Sigmoid colon (tissue), 6 donors: ENCODE measurements at regions not wholly inside any gene's neighbourhood (a gene's known extent, or its start where the extent isn't known, plus 50 kb on each side); places are given as distances from the start of the nearest gene placed in this dataset.

ENCODE experiments used
- DNase-seq: peaks from one replicate; pipeline ENCODE4 v3.0.0-alpha.2; 2019
- H3K27ac ChIP-seq, 4 donors: fragments of 200-600 bp; sonication (generic); one replicate each; pipeline ENCODE4 v1.5.1; 2016 to 2019; ENCODE audit warnings: mild to moderate bottlenecking in 1 of 4
- H3K27me3 ChIP-seq, 3 donors: fragments of 200-600 bp; sonication (generic); one replicate each; pipeline ENCODE4 v1.5.1; 2019; ENCODE audit warnings: mild to moderate bottlenecking in 1 of 3
- H3K36me3 ChIP-seq, 4 donors: fragments of 200-600 bp; sonication (generic); one replicate each; pipeline ENCODE4 v1.5.1; 2016 to 2019
- H3K4me1 ChIP-seq, 4 donors: fragments of 200-600 bp; sonication (generic); one replicate each; pipeline ENCODE4 v1.5.1; 2017 to 2019
- H3K4me3 ChIP-seq, 4 donors: fragments of 200-600 bp; sonication (generic); one replicate each; pipeline ENCODE4 v1.5.1; 2017 to 2019; ENCODE audit warnings: mild to moderate bottlenecking in 2 of 4, moderate library complexity in 1 of 4
- H3K9me3 ChIP-seq, 4 donors: fragments of 200-600 bp in 3 of 4; sonication (generic) in 3 of 4; one replicate each; pipeline versions ENCODE4 v1.5.1 to v1.6.1; 2013 to 2019
- CTCF ChIP-seq, 4 experiments: fragments of 450-650 bp in 3 of 4; fragments of 200-600 bp in 1 of 4; IDR thresholded peaks; one replicate each; pipeline ENCODE4 v1.5.1; 2016 to 2019; ENCODE audit warnings: antibody characterized with exemption in 4 of 4, mild to moderate bottlenecking in 3 of 4, moderate library complexity in 2 of 4
- EP300 ChIP-seq, 4 donors: sonication (generic); formaldehyde crosslinking; IDR thresholded peaks; one replicate each; pipeline ENCODE4 v1.6.1; 2017; ENCODE audit warnings: antibody characterized with exemption in 4 of 4
- POLR2A ChIP-seq, 2 donors: fragments of 450-650 bp; IDR thresholded peaks; one replicate each; pipeline ENCODE4 v1.6.1; 2016; ENCODE audit warnings: antibody characterized with exemption in 2 of 2, mild to moderate bottlenecking in 2 of 2, moderate library complexity in 2 of 2
- POLR2AphosphoS5 ChIP-seq, 4 donors: sonication (generic); formaldehyde crosslinking; IDR thresholded peaks; one replicate each; pipeline ENCODE4 v1.6.1; 2017; ENCODE audit warnings: antibody characterized with exemption in 4 of 4
- WGBS, 2 donors: extraction: QIAGEN DNeasy Blood & Tissue Kit; methylation state at CpG; one replicate each; pipeline ENCODE4 v1.1.7; 2013; 5-methylcytosine and 5-hydroxymethylcytosine counted together
- intact Hi-C: fragments of 100-400 bp; cut with DNase I; formaldehyde crosslinking; loops from one replicate; pipeline ENCODE4 v1.15.1; 2023
- donor health status: healthy with polysubstance abuse.
- donor health status: healthy.

GRCh38 chr10:125455431-125455830, 227.5 kb downstream of the TEX36 start:
- intact Hi-C loops: no loop called here
- TF ChIP-seq CTCF (IDR thresholded peaks at IDR 0.05) (no peak), POLR2A (IDR thresholded peaks at IDR 0.05) (no peak), POLR2AphosphoS5 (IDR thresholded peaks at IDR 0.05) (no peak), EP300 (IDR thresholded peaks at IDR 0.05) (no peak)
- no peak for DNase-seq
- Histone ChIP-seq H3K4me1 (no peaks in the 10 kb centered on the region), H3K36me3 (no peaks in the 10 kb centered on the region), H3K27ac (no peak overlapping the region), H3K4me3 (no peak overlapping the region), H3K27me3 (no peaks in the 10 kb centered on the region), H3K9me3 (no peaks in the 10 kb centered on the region)
- WGBS, 2 donors: 66 to 67% methylated on average over 2 of the region's 2 CpGs

GRCh38 chr10:125451319-125451718, 231.6 kb downstream of the TEX36 start:
- TF ChIP-seq POLR2AphosphoS5 (IDR thresholded peaks at IDR 0.05): no peak
- no peak for TF ChIP-seq POLR2A (IDR thresholded peaks at IDR 0.05)
- no peak for TF ChIP-seq CTCF (IDR thresholded peaks at IDR 0.05)
- no peak for TF ChIP-seq EP300 (IDR thresholded peaks at IDR 0.05)
- Histone ChIP-seq H3K9me3 (no peaks in the 10 kb centered on the region), H3K27me3 (no peaks in the 10 kb centered on the region), H3K27ac (no peak overlapping the region), H3K4me1 (no peaks in the 10 kb centered on the region), H3K4me3 (no peak overlapping the region), H3K36me3 (no peaks in the 10 kb centered on the region)
- intact Hi-C loops: no loop called here
- no peak for DNase-seq
- 65 to 69% methylated on average over 10 of the region's 10 CpGs for WGBS, 2 donors

DNA sequence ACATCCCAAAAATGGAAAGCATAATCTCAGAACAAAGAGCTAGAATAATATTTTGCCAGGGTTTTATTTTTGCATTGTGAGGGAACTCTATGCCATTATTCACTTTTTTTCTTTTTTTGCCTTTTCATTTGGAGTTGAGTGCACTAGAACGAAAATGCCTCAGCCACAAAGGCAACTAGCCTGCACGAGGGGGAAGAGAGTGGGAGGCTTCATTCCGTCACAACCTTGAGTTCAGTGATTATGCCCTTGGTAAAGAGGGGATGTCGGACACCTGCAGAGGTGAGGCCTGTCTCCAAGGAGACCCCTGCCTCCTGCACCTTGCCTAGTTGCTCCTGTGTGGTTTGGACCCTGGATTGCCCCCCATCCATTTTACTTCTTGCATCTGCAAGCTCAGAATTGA, 232.7 kb downstream of the TEX36 start:
- no peak overlapping the region for H3K27ac ChIP-seq

GRCh38 chr10:125449571-125449970, 233.4 kb downstream of the TEX36 start:
- Histone ChIP-seq H3K4me3 (no peak overlapping the region), H3K4me1 (no peaks in the 10 kb centered on the region), H3K27me3 (no peaks in the 10 kb centered on the region), H3K27ac (no peak overlapping the region), H3K9me3 (no peaks in the 10 kb centered on the region), H3K36me3 (no peaks in the 10 kb centered on the region)
- 89 to 94% methylated on average over 9 of the region's 9 CpGs for WGBS, 2 donors
- intact Hi-C loops: no loop called here
- no peak for DNase-seq
- no peak for TF ChIP-seq POLR2A (IDR thresholded peaks at IDR 0.05)
- TF ChIP-seq POLR2AphosphoS5 (IDR thresholded peaks at IDR 0.05): no peak
- no peak for TF ChIP-seq CTCF (IDR thresholded peaks at IDR 0.05)
- TF ChIP-seq EP300 (IDR thresholded peaks at IDR 0.05): no peak

More for the DNA sequence above, 232.7 kb downstream of the TEX36 start:
- no peaks in the 10 kb centered on the region for H3K36me3 ChIP-seq
- intact Hi-C loops: no loop called here
- WGBS, 2 donors: 87 to 93% methylated on average over 4 of the region's 4 CpGs
- no peaks in the 10 kb centered on the region for H3K9me3 ChIP-seq
- H3K27me3 ChIP-seq: no peaks in the 10 kb centered on the region
- no peaks in the 10 kb centered on the region for H3K4me1 ChIP-seq
- no peak for TF ChIP-seq EP300 (IDR thresholded peaks at IDR 0.05)
- no peak for TF ChIP-seq POLR2A (IDR thresholded peaks at IDR 0.05)
- TF ChIP-seq CTCF (IDR thresholded peaks at IDR 0.05): no peak
- no peak for TF ChIP-seq POLR2AphosphoS5 (IDR thresholded peaks at IDR 0.05)
- no peak for DNase-seq
- no peak overlapping the region for H3K4me3 ChIP-seq

DNA sequence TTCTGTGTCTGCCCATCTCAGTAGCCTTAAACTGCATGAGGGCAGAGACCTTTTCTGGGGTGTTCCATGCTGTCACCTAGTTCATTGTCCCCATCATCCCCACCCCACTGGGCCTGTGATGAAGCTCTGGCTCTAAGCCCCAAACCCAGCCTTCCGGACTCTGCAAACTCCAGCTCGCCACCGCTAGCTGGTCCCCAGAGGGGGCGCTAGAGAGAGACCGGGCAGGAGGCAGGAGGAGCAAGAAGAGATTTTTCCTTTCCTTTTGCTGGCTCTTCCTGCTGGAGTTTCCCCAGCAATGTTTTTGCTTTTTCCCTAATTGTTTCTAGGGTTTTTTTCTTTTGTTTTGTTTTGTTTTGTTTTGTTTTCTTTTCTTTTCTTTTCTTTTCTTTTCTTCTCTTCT, 234.4 kb downstream of the TEX36 start:
- TF ChIP-seq POLR2A (IDR thresholded peaks at IDR 0.05) (no peak), CTCF (IDR thresholded peaks at IDR 0.05) (no peak), POLR2AphosphoS5 (IDR thresholded peaks at IDR 0.05) (no peak), EP300 (IDR thresholded peaks at IDR 0.05) (no peak)
- intact Hi-C loops: no loop called here

More for the DNA sequence above, 234.4 kb downstream of the TEX36 start:
- Histone ChIP-seq H3K27ac (no peak overlapping the region), H3K27me3 (no peaks in the 10 kb centered on the region), H3K9me3 (no peaks in the 10 kb centered on the region), H3K4me3 (no peak overlapping the region), H3K36me3 (no peaks in the 10 kb centered on the region), H3K4me1 (peaks cover 0 to 4% (median under 1%) of the 10 kb centered on the region in 4 donors)
- 9 to 23% methylated on average over 5 of the region's 5 CpGs for WGBS, 2 donors
- no peak for DNase-seq
